ENCODE measurements at regions not wholly inside any gene's neighbourhood (a gene's known extent, or its start where the extent isn't known, plus 50 kb on each side); places are given as distances from the start of the nearest gene placed in this dataset.

DNA sequence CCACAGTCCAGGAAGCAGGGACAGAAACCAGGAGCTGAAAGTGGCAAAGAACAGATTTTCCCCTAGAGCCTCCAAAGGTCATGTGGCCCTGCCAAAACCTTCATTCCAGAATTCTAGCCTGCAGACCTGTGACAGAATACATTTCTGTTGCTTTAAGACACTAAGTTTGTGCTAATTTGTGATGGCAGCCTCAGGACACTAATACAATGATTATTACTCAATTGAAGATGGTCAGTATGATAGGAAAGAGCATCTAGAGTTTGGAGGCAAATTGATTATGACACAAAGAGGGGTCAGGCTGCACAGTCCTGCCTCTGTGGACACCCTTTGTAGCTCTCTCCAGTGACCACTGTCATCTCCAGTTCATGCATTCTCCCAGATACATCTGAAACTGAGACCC lies 79.0 kb upstream of the C3orf49 start:
- Histone ChIP-seq H4K20me1 (ENCODE audit: insufficient read depth, low read length) (no peaks in the 10 kb centered on the region), H2AFZ (replicated peaks; ENCODE audit: low read length, poor library complexity) (no peak overlapping the region), H2AK5ac (ENCODE audit: low read depth, low read length) (no peak overlapping the region), H3K18ac (ENCODE audit: low read depth, low read length) (no peak overlapping the region), H3K4me1 (ENCODE audit: control insufficient read depth, insufficient read depth, low read length) (no peaks in the 10 kb centered on the region), H3K27ac (ENCODE audit: insufficient read depth, low read length) (no peak overlapping the region), H3K9me1 (ENCODE audit: insufficient read depth, low read length) (no peaks in the 10 kb centered on the region), H3K4me3 (ENCODE audit: insufficient read depth, low read depth, low read length) (no peak overlapping the region), H4K5ac (ENCODE audit: low read depth, low read length) (no peak overlapping the region), H3K79me1 (ENCODE audit: low read depth in 1 of 2, low read length in 2 of 2) (no peaks in the 10 kb centered on the region), H2BK120ac (ENCODE audit: low read depth, low read length) (no peak overlapping the region), H3K27me3 (ENCODE audit: control insufficient read depth, insufficient read depth, low read length) (no peaks in the 10 kb centered on the region), H4K8ac (ENCODE audit: low read depth in 2 of 2, low read length in 2 of 2) (no peak overlapping the region), H3K56ac (ENCODE audit: extremely low read depth, insufficient read depth, low read length) (no peak overlapping the region), H3K9me3 (ENCODE audit: control insufficient read depth, insufficient read depth, low read length) (no peaks in the 10 kb centered on the region), H3K36me3 (ENCODE audit: control insufficient read depth, insufficient read depth, low read length) (no peaks in the 10 kb centered on the region), H3K14ac (replicated peaks; ENCODE audit: low read depth, low read length) (no peak overlapping the region), H2BK15ac (ENCODE audit: low read depth, low read length) (no peak overlapping the region), H4K91ac (ENCODE audit: insufficient read depth, low read depth, low read length) (no peak overlapping the region), H2BK5ac (ENCODE audit: low read depth, low read length, poor library complexity, severe bottlenecking) (no peak overlapping the region), H2BK20ac (ENCODE audit: low read depth, low read length) (no peak overlapping the region), H3K9ac (ENCODE audit: low read depth, low read length) (no peak overlapping the region), H2AK9ac (replicated peaks; ENCODE audit: low read depth, low read length, poor library complexity) (no peak overlapping the region), H3K23ac (ENCODE audit: low read depth, low read length) (no peak overlapping the region), H3K4ac (ENCODE audit: low read depth, low read length) (no peak overlapping the region), H3K4me2 (ENCODE audit: low read depth, low read length) (no peak overlapping the region)
- TF ChIP-seq FOS (IDR thresholded peaks at IDR 0.05; ENCODE audit: low read depth, low read length): no peak
- no peak for TF ChIP-seq POLR2A (IDR thresholded peaks at IDR 0.05; ENCODE audit: low read depth, low read length)
- no peak for TF ChIP-seq MXI1 (IDR thresholded peaks at IDR 0.05; ENCODE audit: borderline replicate concordance, low read depth, low read length)
- TF ChIP-seq RCOR1 (IDR thresholded peaks at IDR 0.05; ENCODE audit: insufficient replicate concordance, low read length): no peak
- TF ChIP-seq CEBPB (IDR thresholded peaks at IDR 0.05; ENCODE audit: low read depth, low read length): no peak
- no peak for TF ChIP-seq BHLHE40 (IDR thresholded peaks at IDR 0.05; ENCODE audit: low read depth, low read length)
- TF ChIP-seq, protein P1, sequence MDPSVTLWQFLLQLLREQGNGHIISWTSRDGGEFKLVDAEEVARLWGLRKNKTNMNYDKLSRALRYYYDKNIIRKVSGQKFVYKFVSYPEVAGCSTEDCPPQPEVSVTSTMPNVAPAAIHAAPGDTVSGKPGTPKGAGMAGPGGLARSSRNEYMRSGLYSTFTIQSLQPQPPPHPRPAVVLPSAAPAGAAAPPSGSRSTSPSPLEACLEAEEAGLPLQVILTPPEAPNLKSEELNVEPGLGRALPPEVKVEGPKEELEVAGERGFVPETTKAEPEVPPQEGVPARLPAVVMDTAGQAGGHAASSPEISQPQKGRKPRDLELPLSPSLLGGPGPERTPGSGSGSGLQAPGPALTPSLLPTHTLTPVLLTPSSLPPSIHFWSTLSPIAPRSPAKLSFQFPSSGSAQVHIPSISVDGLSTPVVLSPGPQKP (IDR thresholded peaks at IDR 0.05; ENCODE audit: borderline replicate concordance, low read depth, low read length): no peak
- TF ChIP-seq RFX5 (IDR thresholded peaks at IDR 0.05; ENCODE audit: low read depth, low read length): no peak
- no peak for TF ChIP-seq CTCF (conservative IDR thresholded peaks at IDR 0.05; ENCODE audit: low read depth, low read length)
- no peak for TF ChIP-seq CHD1 (IDR thresholded peaks at IDR 0.05; ENCODE audit: low read depth, low read length)
- TF ChIP-seq MAZ (IDR thresholded peaks at IDR 0.05; ENCODE audit: borderline replicate concordance, low read depth, low read length): no peak
- no peak for TF ChIP-seq NFE2L2 (IDR thresholded peaks at IDR 0.05; ENCODE audit: low read depth, low read length)
- no peak for TF ChIP-seq RAD21 (IDR thresholded peaks at IDR 0.05; ENCODE audit: low read length)
- no peak for TF ChIP-seq MAFK (IDR thresholded peaks at IDR 0.05; ENCODE audit: low read depth, low read length)
- TF ChIP-seq, protein P2, sequence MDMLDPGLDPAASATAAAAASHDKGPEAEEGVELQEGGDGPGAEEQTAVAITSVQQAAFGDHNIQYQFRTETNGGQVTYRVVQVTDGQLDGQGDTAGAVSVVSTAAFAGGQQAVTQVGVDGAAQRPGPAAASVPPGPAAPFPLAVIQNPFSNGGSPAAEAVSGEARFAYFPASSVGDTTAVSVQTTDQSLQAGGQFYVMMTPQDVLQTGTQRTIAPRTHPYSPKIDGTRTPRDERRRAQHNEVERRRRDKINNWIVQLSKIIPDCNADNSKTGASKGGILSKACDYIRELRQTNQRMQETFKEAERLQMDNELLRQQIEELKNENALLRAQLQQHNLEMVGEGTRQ (IDR thresholded peaks at IDR 0.05; ENCODE audit: low read depth, low read length): no peak
- no peak for TF ChIP-seq SMC3 (IDR thresholded peaks at IDR 0.05; ENCODE audit: low read depth, low read length)
- ATAC-seq (ENCODE audit: low read depth) (no peak), DNase-seq (no peak)
- in situ Hi-C loops (cut with MboI; ENCODE audit: low sequenced_read_pairs) (no loop called here), dilution Hi-C loops (cut with HindIII; ENCODE audit: low sequenced_read_pairs, unreplicated experiment) (no loop called here), intact Hi-C loops (cut with micrococcal nuclease) (no loop called here)
- ChIA-PET CTCF (interaction anchor here (0.6 kb wide), 1 partner anchor 21 kb away, joined by 5 read pairs; no protein-coding TSS in a partner anchor), POLR2A (ENCODE audit: unreplicated experiment) (no interaction called here)
- no TSS peak for BruUV-seq (replicated peaks)

All from IMR-90 (cell line).